ENCODE measurements at regions not wholly inside any gene's neighbourhood (a gene's known extent, or its start where the extent isn't known, plus 50 kb on each side); places are given as distances from the start of the nearest gene placed in this dataset.

- Histone ChIP-seq H3K4me1 (peaks cover 0 to 8% (median 4%) of the 10 kb centered on the region in 4 donors), H3K4me3 (no peak overlapping the region), H3K27ac (no peak overlapping the region), H3K36me3 (no peaks in the 10 kb centered on the region), H3K27me3 (no peaks in the 10 kb centered on the region), H3K9me3 (no peaks in the 10 kb centered on the region)
- 42 to 43% methylated on average over 10 of the region's 10 CpGs for WGBS, 2 donors
- no peak for TF ChIP-seq EP300 (IDR thresholded peaks at IDR 0.05)
- TF ChIP-seq CTCF (IDR thresholded peaks at IDR 0.05), result no peak
- no peak for TF ChIP-seq POLR2A (IDR thresholded peaks at IDR 0.05)
- no peak for DNase-seq (ENCODE audit: low spot score in 2 of 2)
These were observed 74.8 kb upstream of the BMP2 start for GRCh38 chr20:6692566-6693173.

GRCh38 chr20:6691516-6691915, 76.0 kb upstream of the BMP2 start:
- Histone ChIP-seq H3K27ac (no peak overlapping the region), H3K4me1 (peaks cover 0 to 8% (median 4%) of the 10 kb centered on the region in 4 donors), H3K27me3 (no peaks in the 10 kb centered on the region), H3K36me3 (no peaks in the 10 kb centered on the region), H3K9me3 (no peaks in the 10 kb centered on the region), H3K4me3 (no peak overlapping the region)
- DNase-seq (ENCODE audit: low spot score in 2 of 2), result no peak
- 75 to 87% methylated on average over 4 of the region's 4 CpGs for WGBS, 2 donors
- no peak for TF ChIP-seq POLR2A (IDR thresholded peaks at IDR 0.05)

GRCh38 chr20:6689339-6689973, 78.0 kb upstream of the BMP2 start:
- no peaks in the 10 kb centered on the region for H3K9me3 ChIP-seq
- no peak for DNase-seq (ENCODE audit: low spot score in 2 of 2)
- H3K4me1 ChIP-seq, result peaks cover 0 to 8% (median 4%) of the 10 kb centered on the region in 4 donors
- H3K27me3 ChIP-seq, result no peaks in the 10 kb centered on the region
- no peak overlapping the region for H3K4me3 ChIP-seq
- H3K27ac ChIP-seq, result no peak overlapping the region
- no peaks in the 10 kb centered on the region for H3K36me3 ChIP-seq
- WGBS, 2 donors, result 71 to 83% methylated on average over 7 of the region's 7 CpGs
- TF ChIP-seq POLR2A (IDR thresholded peaks at IDR 0.05), result no peak
- TF ChIP-seq CTCF (IDR thresholded peaks at IDR 0.05), result no peak
- TF ChIP-seq EP300 (IDR thresholded peaks at IDR 0.05), result no peak

GRCh38 chr20:6686171-6686570, 81.3 kb upstream of the BMP2 start:
- Histone ChIP-seq H3K4me3 (no peak overlapping the region), H3K4me1 (no peaks in the 10 kb centered on the region), H3K27ac (no peak overlapping the region), H3K9me3 (no peaks in the 10 kb centered on the region), H3K27me3 (no peaks in the 10 kb centered on the region), H3K36me3 (no peaks in the 10 kb centered on the region)
- no peak for TF ChIP-seq POLR2A (IDR thresholded peaks at IDR 0.05)
- no peak for TF ChIP-seq EP300 (IDR thresholded peaks at IDR 0.05)
- TF ChIP-seq CTCF (IDR thresholded peaks at IDR 0.05), result no peak
- DNase-seq (ENCODE audit: low spot score in 2 of 2), result no peak
- WGBS, 2 donors, result 71 to 81% methylated on average over 2 of the region's 2 CpGs

GRCh38 chr20:6685626-6686025, 81.9 kb upstream of the BMP2 start:
- TF ChIP-seq CTCF (IDR thresholded peaks at IDR 0.05) (no peak), POLR2A (IDR thresholded peaks at IDR 0.05) (no peak), EP300 (IDR thresholded peaks at IDR 0.05) (no peak)
- WGBS, 2 donors, result 78 to 81% methylated on average over 4 of the region's 4 CpGs

More at GRCh38 chr20:6685626-6686025, 81.9 kb upstream of the BMP2 start:
- Histone ChIP-seq H3K36me3 (no peaks in the 10 kb centered on the region), H3K27ac (no peak overlapping the region), H3K4me1 (no peaks in the 10 kb centered on the region), H3K9me3 (no peaks in the 10 kb centered on the region), H3K27me3 (no peaks in the 10 kb centered on the region), H3K4me3 (no peak overlapping the region)
- no peak for DNase-seq (ENCODE audit: low spot score in 2 of 2)
